ENCODE measurements at regions not wholly inside any gene's neighbourhood (a gene's known extent, or its start where the extent isn't known, plus 50 kb on each side); places are given as distances from the start of the nearest gene placed in this dataset.

DNA sequence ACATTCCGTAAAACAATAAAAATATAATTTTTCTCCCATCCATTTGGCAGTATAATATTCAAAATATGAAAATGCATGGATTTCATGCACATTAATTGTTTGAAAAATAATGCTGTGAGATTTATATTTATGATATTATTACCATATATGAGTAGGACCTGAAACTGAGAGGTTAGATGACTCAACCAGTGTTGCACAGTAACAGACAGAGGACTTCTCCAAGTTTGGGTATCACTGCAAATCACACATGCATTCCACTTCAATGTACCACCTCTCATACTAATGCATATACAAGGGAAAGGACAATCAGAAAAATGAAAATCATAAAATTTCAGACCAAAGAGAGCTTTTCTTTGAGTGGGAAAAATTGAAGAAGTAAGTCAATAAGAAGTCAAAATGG lies 269.5 kb downstream of the SOCS6 start:
- no peaks in the 10 kb centered on the region for H3K9me3 ChIP-seq
- H3K27ac ChIP-seq, result no peak overlapping the region
- DNase-seq (no peak), ATAC-seq (no peak)
- no peak for TF ChIP-seq CTCF (IDR thresholded peaks at IDR 0.05)
- H3K36me3 ChIP-seq, result no peaks in the 10 kb centered on the region
- intact Hi-C loops (cut with DNase I), result no loop called here
- no peaks in the 10 kb centered on the region for H3K4me1 ChIP-seq
- no peak overlapping the region for H3K4me3 ChIP-seq
- H3K27me3 ChIP-seq, result no peaks in the 10 kb centered on the region

GRCh38 chr18:70554854-70555445 lies 266.1 kb downstream of the SOCS6 start:
- no peak for DNase-seq
- H3K27me3 ChIP-seq, result no peaks in the 10 kb centered on the region
- ATAC-seq, result no peak
- TF ChIP-seq CTCF (IDR thresholded peaks at IDR 0.05), result no peak
- no peaks in the 10 kb centered on the region for H3K4me1 ChIP-seq
- no peaks in the 10 kb centered on the region for H3K9me3 ChIP-seq
- intact Hi-C loops (cut with DNase I), result no loop called here
- no peak overlapping the region for H3K27ac ChIP-seq
- no peaks in the 10 kb centered on the region for H3K36me3 ChIP-seq
- no peak overlapping the region for H3K4me3 ChIP-seq

DNA sequence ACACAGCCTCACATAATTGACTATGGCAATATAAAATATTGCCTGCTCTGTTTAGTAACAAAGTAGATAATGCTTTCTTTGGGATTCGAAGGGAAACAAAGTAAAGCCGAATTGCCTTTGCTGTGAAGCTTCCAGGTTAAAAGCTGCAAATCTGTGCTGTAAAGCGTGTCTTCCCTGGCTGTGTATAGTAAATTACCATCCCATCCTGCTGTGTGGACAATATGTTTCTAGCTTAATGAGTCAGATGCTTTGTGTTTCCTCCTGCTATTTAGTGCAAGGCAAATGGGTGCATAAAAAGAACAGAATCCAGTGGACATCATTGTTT lies 265.1 kb downstream of the SOCS6 start:
- H3K4me1 ChIP-seq, result no peaks in the 10 kb centered on the region
- no peak overlapping the region for H3K27ac ChIP-seq
- ATAC-seq (no peak), DNase-seq (no peak)
- intact Hi-C loops (cut with DNase I), result no loop called here
- H3K4me3 ChIP-seq, result no peak overlapping the region
- no peaks in the 10 kb centered on the region for H3K27me3 ChIP-seq
- peaks cover 0 to 2% of the 10 kb centered on the region in 2 donors for H3K9me3 ChIP-seq
- TF ChIP-seq CTCF (IDR thresholded peaks at IDR 0.05), result no peak
- H3K36me3 ChIP-seq, result no peaks in the 10 kb centered on the region

DNA sequence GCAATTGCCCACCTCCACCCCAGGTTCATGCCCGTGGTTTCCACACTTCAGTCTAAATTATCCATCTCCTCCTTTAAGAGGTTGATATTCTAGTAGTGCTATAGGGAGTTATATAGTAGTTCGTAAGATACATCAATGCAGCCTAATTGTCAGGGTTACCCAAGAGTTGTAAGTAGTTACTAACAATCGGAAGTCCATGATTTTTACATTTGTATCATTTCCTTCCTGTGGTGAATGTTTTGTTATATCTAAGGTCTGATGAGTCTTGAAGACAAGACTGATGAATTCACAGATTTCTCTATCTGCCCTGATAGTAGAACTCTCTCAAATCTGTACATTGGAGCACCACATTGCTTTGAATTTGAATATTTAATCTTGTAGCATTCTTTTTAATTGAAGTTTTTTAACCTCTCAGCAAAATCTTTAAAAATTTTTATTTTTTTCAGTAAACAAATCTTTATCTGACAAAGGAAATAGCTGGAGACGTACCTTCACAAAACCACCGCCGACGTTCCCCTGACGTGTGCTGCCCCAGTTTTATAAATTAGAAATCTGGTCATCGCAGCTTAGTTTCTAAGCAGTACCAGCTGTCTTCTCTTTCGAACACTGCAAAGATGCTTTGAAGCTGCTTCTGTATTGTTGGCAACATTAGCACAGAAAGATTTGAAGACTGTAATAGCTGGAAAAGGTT lies 264.5 kb downstream of the SOCS6 start:
- peak in 2 of 4 donors; percentile 11 to 27 for DNase-seq
- no peaks in the 10 kb centered on the region for H3K4me1 ChIP-seq
- no peak overlapping the region for H3K4me3 ChIP-seq
- H3K9me3 ChIP-seq, result peaks cover 0 to 2% of the 10 kb centered on the region in 2 donors
- intact Hi-C loops (cut with DNase I), result no loop called here
- no peaks in the 10 kb centered on the region for H3K36me3 ChIP-seq
- H3K27ac ChIP-seq, result no peak overlapping the region
- H3K27me3 ChIP-seq, result no peaks in the 10 kb centered on the region
- no peak for ATAC-seq
- TF ChIP-seq CTCF (IDR thresholded peaks at IDR 0.05), result no peak

GRCh38 chr18:70536370-70537062 lies 247.7 kb downstream of the SOCS6 start:
- intact Hi-C loops (cut with DNase I), result no loop called here
- no peak for DNase-seq
- H3K9me3 ChIP-seq, result peaks cover 0 to 3% of the 10 kb centered on the region in 2 donors
- TF ChIP-seq CTCF (IDR thresholded peaks at IDR 0.05), result no peak
- no peak for ATAC-seq
- no peak overlapping the region for H3K27ac ChIP-seq
- no peak overlapping the region for H3K4me3 ChIP-seq
- no peaks in the 10 kb centered on the region for H3K4me1 ChIP-seq
- H3K27me3 ChIP-seq, result no peaks in the 10 kb centered on the region
- no peaks in the 10 kb centered on the region for H3K36me3 ChIP-seq

Data from left lung (tissue), 4 donors.